ENCODE measurements at regions not wholly inside any gene's neighbourhood (a gene's known extent, or its start where the extent isn't known, plus 50 kb on each side); places are given as distances from the start of the nearest gene placed in this dataset.

DNA sequence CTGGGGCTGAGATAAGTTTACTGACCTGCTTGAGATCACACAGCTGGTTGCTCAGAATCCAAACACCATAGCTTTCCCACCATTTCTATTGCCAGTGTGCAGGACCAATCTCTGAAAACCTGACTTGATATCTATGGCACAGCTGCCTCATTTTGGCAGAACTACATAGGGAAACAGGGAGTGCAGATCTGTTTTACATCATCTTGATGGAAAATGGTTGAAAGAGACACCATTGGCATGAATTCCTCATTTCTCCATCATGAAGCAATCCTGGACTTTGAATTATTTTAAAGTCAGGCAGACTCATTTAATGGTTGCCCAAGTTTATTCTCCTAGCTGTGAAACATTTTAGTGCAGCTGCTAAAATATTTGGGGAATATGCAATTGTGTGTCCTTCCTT lies 1628.2 kb upstream of the SLC10A2 start:
- TF ChIP-seq, protein P1, sequence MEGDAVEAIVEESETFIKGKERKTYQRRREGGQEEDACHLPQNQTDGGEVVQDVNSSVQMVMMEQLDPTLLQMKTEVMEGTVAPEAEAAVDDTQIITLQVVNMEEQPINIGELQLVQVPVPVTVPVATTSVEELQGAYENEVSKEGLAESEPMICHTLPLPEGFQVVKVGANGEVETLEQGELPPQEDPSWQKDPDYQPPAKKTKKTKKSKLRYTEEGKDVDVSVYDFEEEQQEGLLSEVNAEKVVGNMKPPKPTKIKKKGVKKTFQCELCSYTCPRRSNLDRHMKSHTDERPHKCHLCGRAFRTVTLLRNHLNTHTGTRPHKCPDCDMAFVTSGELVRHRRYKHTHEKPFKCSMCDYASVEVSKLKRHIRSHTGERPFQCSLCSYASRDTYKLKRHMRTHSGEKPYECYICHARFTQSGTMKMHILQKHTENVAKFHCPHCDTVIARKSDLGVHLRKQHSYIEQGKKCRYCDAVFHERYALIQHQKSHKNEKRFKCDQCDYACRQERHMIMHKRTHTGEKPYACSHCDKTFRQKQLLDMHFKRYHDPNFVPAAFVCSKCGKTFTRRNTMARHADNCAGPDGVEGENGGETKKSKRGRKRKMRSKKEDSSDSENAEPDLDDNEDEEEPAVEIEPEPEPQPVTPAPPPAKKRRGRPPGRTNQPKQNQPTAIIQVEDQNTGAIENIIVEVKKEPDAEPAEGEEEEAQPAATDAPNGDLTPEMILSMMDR (IDR thresholded peaks at IDR 0.05): no peak
- TF ChIP-seq POLR2A (IDR thresholded peaks at IDR 0.05): no peak
